Vagina (tissue), 2 donors: ENCODE measurements at regions not wholly inside any gene's neighbourhood (a gene's known extent, or its start where the extent isn't known, plus 50 kb on each side); places are given as distances from the start of the nearest gene placed in this dataset.

Experiments used
- POLR2A ChIP-seq, 2 donors: fragments of 450-650 bp; IDR thresholded peaks; one replicate each; pipeline ENCODE4 v1.6.1; 2017; ENCODE audit warnings: antibody characterized with exemption in 2 of 2, mild to moderate bottlenecking in 2 of 2, moderate library complexity in 2 of 2
- POLR2AphosphoS5 ChIP-seq, 2 donors: sonication (generic); formaldehyde crosslinking; IDR thresholded peaks; one replicate each; pipeline ENCODE4 v1.9.0; 2017; ENCODE audit warnings: antibody characterized with exemption in 2 of 2, mild to moderate bottlenecking in 2 of 2, low read depth in 1 of 2; ENCODE audit not compliant: insufficient read depth in 1 of 2
- TF ChIP-seq, protein P1 (sequence below), 3 experiments: fragments of 450-650 bp in 2 of 3; fragments of 200-600 bp in 1 of 3; sonication (generic) in 1 of 3; IDR thresholded peaks; one replicate each; pipeline ENCODE4 v1.5.1; 2017 to 2019; ENCODE audit warnings: antibody characterized with exemption in 3 of 3, mild to moderate bottlenecking in 2 of 3, moderate library complexity in 2 of 3

DNA sequence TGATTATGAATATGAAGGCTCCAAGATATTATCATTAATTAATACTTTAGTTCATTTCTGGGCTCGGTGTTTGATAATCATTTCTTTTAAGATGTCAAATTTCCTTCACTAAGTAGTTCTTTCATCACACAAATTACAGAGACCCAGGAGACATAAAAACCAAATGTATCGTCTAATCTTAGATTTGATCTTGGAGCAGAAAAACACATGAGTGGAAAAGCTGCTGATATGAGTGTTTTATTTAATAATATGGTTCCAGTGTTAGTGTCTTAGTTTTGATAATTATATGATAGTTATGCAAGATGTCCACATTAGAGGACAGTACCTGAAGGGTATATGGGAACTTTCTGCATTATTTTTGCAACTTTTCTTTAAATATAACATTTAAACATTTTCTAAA, 494.5 kb upstream of the RAG2 start:
- TF ChIP-seq, protein P1, sequence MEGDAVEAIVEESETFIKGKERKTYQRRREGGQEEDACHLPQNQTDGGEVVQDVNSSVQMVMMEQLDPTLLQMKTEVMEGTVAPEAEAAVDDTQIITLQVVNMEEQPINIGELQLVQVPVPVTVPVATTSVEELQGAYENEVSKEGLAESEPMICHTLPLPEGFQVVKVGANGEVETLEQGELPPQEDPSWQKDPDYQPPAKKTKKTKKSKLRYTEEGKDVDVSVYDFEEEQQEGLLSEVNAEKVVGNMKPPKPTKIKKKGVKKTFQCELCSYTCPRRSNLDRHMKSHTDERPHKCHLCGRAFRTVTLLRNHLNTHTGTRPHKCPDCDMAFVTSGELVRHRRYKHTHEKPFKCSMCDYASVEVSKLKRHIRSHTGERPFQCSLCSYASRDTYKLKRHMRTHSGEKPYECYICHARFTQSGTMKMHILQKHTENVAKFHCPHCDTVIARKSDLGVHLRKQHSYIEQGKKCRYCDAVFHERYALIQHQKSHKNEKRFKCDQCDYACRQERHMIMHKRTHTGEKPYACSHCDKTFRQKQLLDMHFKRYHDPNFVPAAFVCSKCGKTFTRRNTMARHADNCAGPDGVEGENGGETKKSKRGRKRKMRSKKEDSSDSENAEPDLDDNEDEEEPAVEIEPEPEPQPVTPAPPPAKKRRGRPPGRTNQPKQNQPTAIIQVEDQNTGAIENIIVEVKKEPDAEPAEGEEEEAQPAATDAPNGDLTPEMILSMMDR (IDR thresholded peaks at IDR 0.05) = no peak
- TF ChIP-seq POLR2A (IDR thresholded peaks at IDR 0.05) = no peak
- no peak for TF ChIP-seq POLR2AphosphoS5 (IDR thresholded peaks at IDR 0.05; ENCODE audit: insufficient read depth in 1 of 2, low read depth in 1 of 2)
